IMR-90 (cell line): ENCODE measurements at regions not wholly inside any gene's neighbourhood (a gene's known extent, or its start where the extent isn't known, plus 50 kb on each side); places are given as distances from the start of the nearest gene placed in this dataset.

ENCODE experiments used
- ATAC-seq: fragments of 200-7000 bp; cut with Tn5 transposase; 2 replicates; pipeline ENCODE4 v1.9.1; 2020; ENCODE audit warnings: low read depth, mild to moderate bottlenecking, moderate library complexity
- BruUV-seq: library from RNA; stranded (reverse); fragments of 400-500 nt; replicated peaks from 2 replicates; lab custom pipeline; 2021; lab: Mats Ljungman, UMichigan
- CTCF ChIA-PET: fragments of 300-600 bp; formaldehyde crosslinking; extraction: SDS; loops from one replicate; lab custom pipeline; 2021; ENCODE audit warnings: antibody characterized with exemption; lab: Yijun Ruan, JAX
- POLR2A ChIA-PET: fragments of 300-600 bp; sonication (Branson Sonifier 250); formaldehyde crosslinking; loops from one replicate; lab custom pipeline; 2022; ENCODE audit warnings: antibody characterized with exemption; ENCODE audit not compliant: unreplicated experiment; lab: Charles Lee
- DNase-seq: peaks from one replicate; pipeline ENCODE4 v3.0.0; 2013
- H2AFZ ChIP-seq: replicated peaks from 2 replicates; pipeline ENCODE3; 2013; ENCODE audit warnings: low read length, mild to moderate bottlenecking; ENCODE audit not compliant: poor library complexity
- H2AK5ac ChIP-seq: 2 replicates; pipeline ENCODE4 v1.6.1; 2013; ENCODE audit warnings: low read depth, low read length, inconsistent platforms
- H2AK9ac ChIP-seq: replicated peaks from 2 replicates; pipeline ENCODE3; 2013; ENCODE audit warnings: mild to moderate bottlenecking, low read depth, low read length, moderate library complexity; ENCODE audit not compliant: poor library complexity
- H2BK120ac ChIP-seq: 2 replicates; pipeline ENCODE4 v1.6.1; 2013; ENCODE audit warnings: low read depth, low read length, inconsistent platforms
- H2BK15ac ChIP-seq: 3 replicates; pipeline ENCODE4 v1.6.1; 2013; ENCODE audit warnings: low read depth, low read length, inconsistent platforms
- H2BK20ac ChIP-seq: 2 replicates; pipeline ENCODE4 v1.6.1; 2013; ENCODE audit warnings: low read depth, mild to moderate bottlenecking, inconsistent platforms, low read length, moderate library complexity
- H2BK5ac ChIP-seq: 2 replicates; pipeline ENCODE4 v1.6.1; 2013; ENCODE audit warnings: mild to moderate bottlenecking, low read depth, low read length, inconsistent platforms; ENCODE audit not compliant: poor library complexity, severe bottlenecking
- H3K14ac ChIP-seq: replicated peaks from 2 replicates; pipeline ENCODE4 v1.6.1; 2013; ENCODE audit warnings: low read depth, low read length, inconsistent platforms
- H3K18ac ChIP-seq: 2 replicates; pipeline ENCODE4 v1.6.1; 2013; ENCODE audit warnings: low read depth, low read length, control low read depth
- H3K23ac ChIP-seq: 2 replicates; pipeline ENCODE4 v1.6.1; 2013; ENCODE audit warnings: low read depth, low read length, inconsistent platforms
- H3K27ac ChIP-seq: 2 replicates; pipeline ENCODE4 v1.5.1; 2013; ENCODE audit warnings: mild to moderate bottlenecking, control low read depth, low read length; ENCODE audit not compliant: insufficient read depth
- H3K27me3 ChIP-seq: 2 replicates; pipeline ENCODE4 v1.6.1; 2013; ENCODE audit warnings: low read length; ENCODE audit not compliant: control insufficient read depth, insufficient read depth
- H3K36me3 ChIP-seq: 2 replicates; pipeline ENCODE4 v1.6.1; 2013; ENCODE audit warnings: low read length, mixed read lengths; ENCODE audit not compliant: control insufficient read depth, insufficient read depth
- H3K4ac ChIP-seq: 2 replicates; pipeline ENCODE4 v1.6.1; 2013; ENCODE audit warnings: low read depth, low read length, inconsistent platforms
- H3K4me1 ChIP-seq: 2 replicates; pipeline ENCODE4 v1.6.1; 2013; ENCODE audit warnings: low read length, mixed read lengths; ENCODE audit not compliant: control insufficient read depth, insufficient read depth
- H3K4me2 ChIP-seq: 2 replicates; pipeline ENCODE4 v1.6.1; 2013; ENCODE audit warnings: low read depth, mild to moderate bottlenecking, control low read depth, low read length, moderate library complexity
- H3K4me3 ChIP-seq: 2 replicates; pipeline ENCODE4 v1.5.1; 2013; ENCODE audit warnings: low read depth, mild to moderate bottlenecking, control low read depth, low read length, moderate library complexity; ENCODE audit not compliant: insufficient read depth
- H3K56ac ChIP-seq: 2 replicates; pipeline ENCODE4 v1.6.1; 2013; ENCODE audit warnings: low read length, inconsistent platforms; ENCODE audit not compliant: insufficient read depth; ENCODE audit errors: extremely low read depth
- H3K79me1 ChIP-seq, 2 experiments: 2 replicates each; pipeline ENCODE4 v1.6.1; 2013; ENCODE audit warnings: low read length in 2 of 2, inconsistent platforms in 1 of 2, low read depth in 1 of 2
- H3K9ac ChIP-seq: 2 replicates; pipeline ENCODE4 v1.6.1; 2013; ENCODE audit warnings: low read depth, low read length, control low read depth
- H3K9me1 ChIP-seq: 2 replicates; pipeline ENCODE4 v1.6.1; 2013; ENCODE audit warnings: low read length, inconsistent platforms; ENCODE audit not compliant: insufficient read depth
- H3K9me3 ChIP-seq: 2 replicates; pipeline ENCODE4 v1.6.1; 2013; ENCODE audit warnings: low read length; ENCODE audit not compliant: control insufficient read depth, insufficient read depth
- H4K20me1 ChIP-seq: 2 replicates; pipeline ENCODE4 v1.6.1; 2013; ENCODE audit warnings: low read length, inconsistent platforms; ENCODE audit not compliant: insufficient read depth
- H4K5ac ChIP-seq: 2 replicates; pipeline ENCODE4 v1.6.1; 2013; ENCODE audit warnings: mild to moderate bottlenecking, low read depth, low read length, control low read depth
- H4K8ac ChIP-seq, 2 experiments: 2 replicates each; pipeline ENCODE4 v1.6.1; 2013; ENCODE audit warnings: low read depth in 2 of 2, low read length in 2 of 2, control low read depth in 1 of 2, inconsistent platforms in 1 of 2
- H4K91ac ChIP-seq: 2 replicates; pipeline ENCODE4 v1.6.1; 2013; ENCODE audit warnings: low read depth, low read length, inconsistent platforms; ENCODE audit not compliant: insufficient read depth
- BHLHE40 ChIP-seq: fragments of 150-350 bp; IDR thresholded peaks from 2 replicates; pipeline ENCODE4 v1.6.1; 2016; ENCODE audit warnings: mild to moderate bottlenecking, low read depth, low read length
- CEBPB ChIP-seq: IDR thresholded peaks from 2 replicates; pipeline ENCODE4 v1.6.1; 2012; ENCODE audit warnings: low read depth, low read length, improper control_type of control experiment
- CHD1 ChIP-seq: IDR thresholded peaks from 2 replicates; pipeline ENCODE4 v1.6.1; 2012; ENCODE audit warnings: low read depth, low read length, improper control_type of control experiment
- FOS ChIP-seq: fragments of 150-350 bp; IDR thresholded peaks from 2 replicates; pipeline ENCODE4 v1.6.1; 2016; ENCODE audit warnings: low read depth, low read length
- MAFK ChIP-seq: IDR thresholded peaks from 2 replicates; pipeline ENCODE4 v1.6.1; 2012; ENCODE audit warnings: low read depth, low read length, improper control_type of control experiment
- MAZ ChIP-seq: IDR thresholded peaks from 2 replicates; pipeline ENCODE4 v1.6.1; 2012; ENCODE audit warnings: low read depth, mild to moderate bottlenecking, low read length, improper control_type of control experiment, moderate library complexity, borderline replicate concordance
- MXI1 ChIP-seq: IDR thresholded peaks from 2 replicates; pipeline ENCODE4 v1.6.1; 2012; ENCODE audit warnings: low read depth, mild to moderate bottlenecking, low read length, moderate library complexity, borderline replicate concordance
- NFE2L2 ChIP-seq: fragments of 150-350 bp; IDR thresholded peaks from 2 replicates; pipeline ENCODE4 v1.6.1; 2016; ENCODE audit warnings: low read depth, mild to moderate bottlenecking, low read length
- POLR2A ChIP-seq: IDR thresholded peaks from 2 replicates; pipeline ENCODE4 v1.6.1; 2012; ENCODE audit warnings: mild to moderate bottlenecking, low read depth, low read length
- RAD21 ChIP-seq: IDR thresholded peaks from 2 replicates; pipeline ENCODE4 v1.6.1; 2012; ENCODE audit warnings: low read length, improper control_type of control experiment
- RCOR1 ChIP-seq: IDR thresholded peaks from 2 replicates; pipeline ENCODE4 v1.6.1; 2012; ENCODE audit warnings: mild to moderate bottlenecking, low read length, improper control_type of control experiment; ENCODE audit not compliant: insufficient replicate concordance
- RFX5 ChIP-seq: IDR thresholded peaks from 2 replicates; pipeline ENCODE4 v1.8.0; 2012; ENCODE audit warnings: low read depth, mild to moderate bottlenecking, low read length, moderate library complexity
- SMC3 ChIP-seq: fragments of 150-350 bp; IDR thresholded peaks from 2 replicates; pipeline ENCODE4 v1.6.1; 2016; ENCODE audit warnings: low read depth, mild to moderate bottlenecking, antibody characterized with exemption, low read length, moderate library complexity
- USF2 ChIP-seq: fragments of 150-350 bp; IDR thresholded peaks from 2 replicates; pipeline ENCODE4 v1.6.1; 2017; ENCODE audit warnings: mild to moderate bottlenecking, antibody characterized with exemption, low read length, low read depth
- WGBS, 2 experiments: methylation state at CpG; one replicate each; pipeline versions ENCODE4 v1.1.5 to v1.1.7; 2013; ENCODE audit warnings: missing lambda C conversion rate in 2 of 2; ENCODE audit not compliant: insufficient read length in 1 of 2; ENCODE audit errors: extremely low coverage in 2 of 2; 5-methylcytosine and 5-hydroxymethylcytosine counted together
- dilution Hi-C: fragments of 300-500 bp; cut with HindIII; formaldehyde crosslinking; loops from one replicate; pipeline ENCODE4 v1.14.3; 2018; ENCODE audit warnings: low sequenced_read_pairs; ENCODE audit not compliant: unreplicated experiment
- in situ Hi-C: fragments of 300-500 bp; cut with MboI; formaldehyde crosslinking; loops from 3 replicates; pipeline ENCODE4 v1.14.3; 2019; ENCODE audit warnings: low sequenced_read_pairs, inconsistent platforms, mixed read lengths
- intact Hi-C: fragments of 100-400 bp; cut with micrococcal nuclease; formaldehyde crosslinking; loops from 2 replicates; pipeline ENCODE4 v1.10.0; 2022
- TF ChIP-seq, protein P1 (sequence below): fragments of 150-350 bp; IDR thresholded peaks from 2 replicates; pipeline ENCODE4 v1.6.1; 2016; ENCODE audit warnings: low read depth, mild to moderate bottlenecking, low read length, moderate library complexity, borderline replicate concordance
- TF ChIP-seq, protein P2 (sequence below): conservative IDR thresholded peaks from 2 replicates; pipeline ENCODE4 v1.5.1; 2012; ENCODE audit warnings: mild to moderate bottlenecking, low read depth, low read length, improper control_type of control experiment

DNA sequence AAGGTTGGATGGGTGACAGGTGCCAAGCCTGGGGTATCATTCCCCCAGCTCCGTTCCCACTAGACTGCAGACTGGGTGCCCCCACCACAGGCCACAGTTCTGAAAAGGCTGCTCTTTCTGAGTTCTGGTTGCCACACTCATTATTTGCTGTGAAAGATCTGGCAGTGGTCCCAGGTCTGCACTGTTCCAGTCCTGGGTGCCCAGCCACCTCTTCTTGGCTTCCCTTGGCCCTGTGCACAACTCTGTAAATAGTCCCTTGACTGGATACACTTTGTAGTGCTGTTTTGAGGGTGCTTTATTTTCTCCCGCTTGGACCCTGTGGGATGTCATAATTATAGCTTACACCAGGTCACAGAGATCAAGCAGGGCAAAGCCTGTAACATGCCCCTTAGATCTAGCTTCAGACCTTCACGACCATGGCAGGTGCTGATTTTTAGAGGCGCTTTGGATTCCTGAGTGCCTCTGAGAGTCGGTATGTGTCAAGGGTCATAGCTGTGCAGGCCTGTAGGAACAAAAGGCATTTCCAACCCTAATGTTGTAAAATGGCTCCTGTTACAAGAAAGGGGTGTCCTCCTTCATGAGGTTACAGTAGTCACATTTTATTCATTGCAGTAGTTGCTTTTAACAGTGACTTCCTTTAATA, 344.9 kb downstream of the ICE1 start:
- in situ Hi-C loops (no loop called here), intact Hi-C loops (no loop called here), dilution Hi-C loops (no loop called here)
- no TSS peak for BruUV-seq
- H2AK5ac ChIP-seq, result no peak overlapping the region
- H2BK5ac ChIP-seq, result no peak overlapping the region
- H3K4me3 ChIP-seq, result no peak overlapping the region
- H4K5ac ChIP-seq, result no peak overlapping the region
- H4K20me1 ChIP-seq, result no peaks in the 10 kb centered on the region
- H3K56ac ChIP-seq, result no peak overlapping the region
- H3K4me1 ChIP-seq, result no peaks in the 10 kb centered on the region
- H3K9me3 ChIP-seq, result peaks cover 22% of the 10 kb centered on the region
- TF ChIP-seq NFE2L2, result no peak
- TF ChIP-seq, protein P1, sequence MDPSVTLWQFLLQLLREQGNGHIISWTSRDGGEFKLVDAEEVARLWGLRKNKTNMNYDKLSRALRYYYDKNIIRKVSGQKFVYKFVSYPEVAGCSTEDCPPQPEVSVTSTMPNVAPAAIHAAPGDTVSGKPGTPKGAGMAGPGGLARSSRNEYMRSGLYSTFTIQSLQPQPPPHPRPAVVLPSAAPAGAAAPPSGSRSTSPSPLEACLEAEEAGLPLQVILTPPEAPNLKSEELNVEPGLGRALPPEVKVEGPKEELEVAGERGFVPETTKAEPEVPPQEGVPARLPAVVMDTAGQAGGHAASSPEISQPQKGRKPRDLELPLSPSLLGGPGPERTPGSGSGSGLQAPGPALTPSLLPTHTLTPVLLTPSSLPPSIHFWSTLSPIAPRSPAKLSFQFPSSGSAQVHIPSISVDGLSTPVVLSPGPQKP, result no peak
- no peak for TF ChIP-seq MXI1
- TF ChIP-seq RAD21, result no peak
- no peak for TF ChIP-seq CEBPB
- TF ChIP-seq SMC3, result no peak
- no peak for TF ChIP-seq RFX5
- TF ChIP-seq POLR2A, result no peak
- TF ChIP-seq BHLHE40, result no peak
- TF ChIP-seq RCOR1, result no peak
- no peak for TF ChIP-seq MAZ
- no peak for TF ChIP-seq USF2
- TF ChIP-seq, protein P2, sequence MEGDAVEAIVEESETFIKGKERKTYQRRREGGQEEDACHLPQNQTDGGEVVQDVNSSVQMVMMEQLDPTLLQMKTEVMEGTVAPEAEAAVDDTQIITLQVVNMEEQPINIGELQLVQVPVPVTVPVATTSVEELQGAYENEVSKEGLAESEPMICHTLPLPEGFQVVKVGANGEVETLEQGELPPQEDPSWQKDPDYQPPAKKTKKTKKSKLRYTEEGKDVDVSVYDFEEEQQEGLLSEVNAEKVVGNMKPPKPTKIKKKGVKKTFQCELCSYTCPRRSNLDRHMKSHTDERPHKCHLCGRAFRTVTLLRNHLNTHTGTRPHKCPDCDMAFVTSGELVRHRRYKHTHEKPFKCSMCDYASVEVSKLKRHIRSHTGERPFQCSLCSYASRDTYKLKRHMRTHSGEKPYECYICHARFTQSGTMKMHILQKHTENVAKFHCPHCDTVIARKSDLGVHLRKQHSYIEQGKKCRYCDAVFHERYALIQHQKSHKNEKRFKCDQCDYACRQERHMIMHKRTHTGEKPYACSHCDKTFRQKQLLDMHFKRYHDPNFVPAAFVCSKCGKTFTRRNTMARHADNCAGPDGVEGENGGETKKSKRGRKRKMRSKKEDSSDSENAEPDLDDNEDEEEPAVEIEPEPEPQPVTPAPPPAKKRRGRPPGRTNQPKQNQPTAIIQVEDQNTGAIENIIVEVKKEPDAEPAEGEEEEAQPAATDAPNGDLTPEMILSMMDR, result no peak
- no peak for TF ChIP-seq CHD1
- TF ChIP-seq MAFK, result no peak
- TF ChIP-seq FOS, result no peak
- no peak overlapping the region for H2BK120ac ChIP-seq
- H3K36me3 ChIP-seq, result no peaks in the 10 kb centered on the region
- POLR2A ChIA-PET, result no interaction called here
- H3K4ac ChIP-seq, result no peak overlapping the region
- H3K27me3 ChIP-seq, result no peaks in the 10 kb centered on the region
- no peak overlapping the region for H3K27ac ChIP-seq
- no CpG with 5 or more reads among the region's 5 CpGs for WGBS, 2 experiments
- no peaks in the 10 kb centered on the region for H3K9me1 ChIP-seq
- no peak overlapping the region for H3K9ac ChIP-seq
- H3K79me1 ChIP-seq, result no peaks in the 10 kb centered on the region
- DNase-seq (no peak), ATAC-seq (no peak)
- H3K18ac ChIP-seq, result no peak overlapping the region
- H2AK9ac ChIP-seq, result no peak overlapping the region
- no peak overlapping the region for H2BK15ac ChIP-seq
- H3K14ac ChIP-seq, result no peak overlapping the region
- H3K4me2 ChIP-seq, result no peak overlapping the region
- H3K23ac ChIP-seq, result no peak overlapping the region
- H2AFZ ChIP-seq, result no peak overlapping the region
- CTCF ChIA-PET, result no interaction called here
- no peak overlapping the region for H2BK20ac ChIP-seq
- no peak overlapping the region for H4K91ac ChIP-seq
- H4K8ac ChIP-seq, result no peak overlapping the region
